HepG2 (cell line): ENCODE measurements at regions not wholly inside any gene's neighbourhood (a gene's known extent, or its start where the extent isn't known, plus 50 kb on each side); places are given as distances from the start of the nearest gene placed in this dataset.

Experiments used
- ATAC-seq: fragments of 200-7000 bp; cut with Tn5 transposase; 3 replicates; pipeline ENCODE4 v1.9.1; 2020; ENCODE audit warnings: mild to moderate bottlenecking, moderate library complexity
- BruUV-seq: library from RNA; stranded (reverse); fragments of 400-500 nt; replicated peaks from 2 replicates; lab custom pipeline; 2021; lab: Mats Ljungman, UMichigan
- CTCF ChIA-PET: fragments of 300-600 bp; formaldehyde crosslinking; extraction: SDS; loops from one replicate; lab custom pipeline; 2021; ENCODE audit warnings: low total read pairs, inconsistent platforms, low intra/inter-chr PET ratio; lab: Yijun Ruan, JAX
- POLR2A ChIA-PET: fragments of 350-600 bp; sonication (Branson Sonifier 250); formaldehyde crosslinking; loops from one replicate; lab custom pipeline; 2020; ENCODE audit warnings: antibody characterized with exemption, inconsistent platforms; lab: Yijun Ruan, JAX
- DNase-seq: peaks from one replicate; pipeline ENCODE4 v3.0.0-alpha.2; 2015; ENCODE audit warnings: low spot score
- FAIRE-seq: peaks from 3 replicates; lab custom pipeline; 2011; peaks lifted over from hg19 to GRCh38; lab: Jason Lieb, UNC
- H2AFZ ChIP-seq: one replicate; pipeline ENCODE4 v1.6.1; 2011; ENCODE audit warnings: low read length, inconsistent platforms
- H3K27ac ChIP-seq: fragments of 300-600 bp; 3 replicates; pipeline ENCODE4 v1.8.0; 2011; ENCODE audit warnings: mixed run types, mild to moderate bottlenecking, mixed read lengths, low read length, inconsistent platforms; ENCODE audit not compliant: insufficient read depth; ENCODE audit errors: extremely low read length
- H3K27me3 ChIP-seq, 2 experiments: fragments of 200-600 bp in 1 of 2; 2 replicates in 1 of 2; 3 replicates in 1 of 2; pipeline versions ENCODE4 v1.6.0 to v1.8.0; 2011; ENCODE audit warnings: low read length in 2 of 2, mild to moderate bottlenecking in 2 of 2, moderate library complexity in 2 of 2, inconsistent platforms in 1 of 2; ENCODE audit not compliant: insufficient read depth in 2 of 2, control insufficient read depth in 1 of 2
- H3K36me3 ChIP-seq, 2 experiments: fragments of 200-600 bp in 1 of 2; replicated peaks in 1 of 2; 2 replicates in 1 of 2; 3 replicates in 1 of 2; pipeline versions ENCODE4 v1.5.1 to v1.8.0; 2011; ENCODE audit warnings: low read length in 2 of 2, inconsistent platforms in 1 of 2; ENCODE audit not compliant: insufficient read depth in 2 of 2, control insufficient read depth in 1 of 2
- H3K4me1 ChIP-seq: 2 replicates; pipeline ENCODE4 v1.5.1; 2012; ENCODE audit warnings: low read length, inconsistent platforms; ENCODE audit not compliant: insufficient read depth
- H3K4me2 ChIP-seq: 2 replicates; pipeline ENCODE4 v1.6.0; 2011; ENCODE audit warnings: low read depth, low read length, inconsistent platforms
- H3K4me3 ChIP-seq, 3 experiments: fragments of 200-600 bp in 1 of 3; sonication (generic), shearing (Covaris generic) in 1 of 3; replicated peaks in 1 of 3; 2 replicates each; pipeline ENCODE4 v1.5.1; 2011 to 2016; ENCODE audit warnings: low read length in 3 of 3, inconsistent platforms in 2 of 3, low read depth in 2 of 3, mild to moderate bottlenecking in 2 of 3, control low read depth in 1 of 3, mixed read lengths in 1 of 3; ENCODE audit not compliant: insufficient read depth in 1 of 3
- H3K79me2 ChIP-seq: one replicate; pipeline ENCODE4 v1.6.1; 2011; ENCODE audit warnings: low read length, inconsistent platforms; ENCODE audit not compliant: insufficient read depth
- H3K9ac ChIP-seq: 2 replicates; pipeline ENCODE4 v1.6.0; 2011; ENCODE audit warnings: mild to moderate bottlenecking, low read depth, low read length, inconsistent platforms; ENCODE audit not compliant: insufficient read depth
- H3K9me3 ChIP-seq: 2 replicates; pipeline ENCODE4 v1.5.1; 2012; ENCODE audit warnings: mild to moderate bottlenecking, low read length
- H4K20me1 ChIP-seq: 2 replicates; pipeline ENCODE4 v1.6.0; 2011; ENCODE audit warnings: inconsistent platforms, mild to moderate bottlenecking, low read length, moderate library complexity; ENCODE audit not compliant: insufficient read depth
- PHF8 ChIP-seq: sonication (generic); formaldehyde crosslinking; IDR thresholded peaks from 2 replicates; pipeline ENCODE4 v1.5.0; 2020; ENCODE audit warnings: missing genetic modification reagents
- SAFB2 ChIP-seq: sonication (generic); formaldehyde crosslinking; IDR thresholded peaks from 2 replicates; pipeline ENCODE4 v1.5.1; 2020; ENCODE audit warnings: missing genetic modification reagents, low read depth, mild to moderate bottlenecking, borderline replicate concordance
- ZNF879 ChIP-seq: sonication (generic); formaldehyde crosslinking; IDR thresholded peaks from 2 replicates; pipeline ENCODE4 v1.8.1; 2023; ENCODE audit warnings: missing genetic modification reagents
- WGBS: methylation state at CpG from one replicate; pipeline ENCODE4 v1.1.6; 2017; ENCODE audit warnings: low lambda C conversion rate; 5-methylcytosine and 5-hydroxymethylcytosine counted together
- in situ Hi-C: cut with HindIII; loops from 2 replicates; pipeline ENCODE4 v1.10.0; 2017; ENCODE audit warnings: low pct_unique_long_range_greater_than_20kb; ENCODE audit not compliant: extremely low pct_ligation_motif_present
- intact Hi-C: fragments of 100-400 bp; cut with micrococcal nuclease; formaldehyde crosslinking; loops from one replicate; pipeline ENCODE4 v1.10.0; 2022; ENCODE audit not compliant: unreplicated experiment
- TF ChIP-seq, protein P1 (sequence below): sonication (generic); formaldehyde crosslinking; conservative IDR thresholded peaks from 2 replicates; pipeline ENCODE4 v1.4.0; 2020; ENCODE audit warnings: missing genetic modification reagents
- TF ChIP-seq, protein P2 (sequence below): sonication (generic); formaldehyde crosslinking; IDR thresholded peaks from 2 replicates; pipeline ENCODE4 v1.5.0; 2020; ENCODE audit warnings: mild to moderate bottlenecking, missing genetic modification reagents, borderline replicate concordance

DNA sequence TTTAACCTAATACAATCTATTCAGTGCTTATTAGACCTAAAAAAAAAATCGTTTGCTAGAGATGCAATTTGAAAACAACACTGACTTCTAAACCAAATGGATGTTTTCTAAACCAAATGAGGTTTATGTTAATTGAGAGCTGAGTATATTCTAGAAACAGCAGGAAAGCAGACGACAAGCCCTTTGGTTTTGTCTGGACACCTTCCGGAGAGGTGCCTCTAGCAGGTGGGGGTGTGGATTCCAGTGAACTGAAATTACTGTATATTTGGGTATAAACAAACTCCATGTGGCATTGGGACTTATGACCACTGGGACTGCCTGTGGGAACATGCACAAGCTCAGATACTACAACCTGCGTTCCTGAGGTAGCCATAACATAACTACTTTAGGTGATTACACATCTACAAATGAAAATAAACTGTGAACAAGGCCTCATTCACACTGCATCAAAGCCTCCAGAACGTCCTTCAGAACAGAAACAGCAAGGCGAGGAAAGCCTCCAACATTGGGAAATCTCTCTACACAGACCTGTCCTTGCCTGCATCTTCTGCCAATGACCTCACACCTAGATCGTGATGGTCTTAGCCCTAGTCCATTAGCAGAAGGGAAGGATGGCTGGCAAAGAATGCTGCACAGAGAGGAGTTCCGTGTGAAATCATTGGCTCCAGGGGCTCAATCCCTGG is 206.8 kb upstream of the FOXQ1 start:
- Histone ChIP-seq H3K4me1 (peaks cover 13% of the 10 kb centered on the region), H4K20me1 (no peaks in the 10 kb centered on the region), H3K9me3 (no peaks in the 10 kb centered on the region), H3K27me3 (no peaks in the 10 kb centered on the region), H3K9ac (no peak overlapping the region), H3K36me3 (no peaks in the 10 kb centered on the region), H3K4me3 (no peak overlapping the region), H3K79me2 (no peaks in the 10 kb centered on the region), H2AFZ (no peak overlapping the region), H3K4me2 (no peak overlapping the region), H3K27ac (no peak overlapping the region)
- ChIA-PET CTCF (no interaction called here), POLR2A (no interaction called here)
- FAIRE-seq (peak; percentile 37), DNase-seq (no peak), ATAC-seq (no peak)
- TF ChIP-seq PHF8 (no peak), ZNF879 (CRISPR knock-in tag) (no peak), SAFB2 (CRISPR knock-in tag) (no peak)
- TF ChIP-seq, protein P1, sequence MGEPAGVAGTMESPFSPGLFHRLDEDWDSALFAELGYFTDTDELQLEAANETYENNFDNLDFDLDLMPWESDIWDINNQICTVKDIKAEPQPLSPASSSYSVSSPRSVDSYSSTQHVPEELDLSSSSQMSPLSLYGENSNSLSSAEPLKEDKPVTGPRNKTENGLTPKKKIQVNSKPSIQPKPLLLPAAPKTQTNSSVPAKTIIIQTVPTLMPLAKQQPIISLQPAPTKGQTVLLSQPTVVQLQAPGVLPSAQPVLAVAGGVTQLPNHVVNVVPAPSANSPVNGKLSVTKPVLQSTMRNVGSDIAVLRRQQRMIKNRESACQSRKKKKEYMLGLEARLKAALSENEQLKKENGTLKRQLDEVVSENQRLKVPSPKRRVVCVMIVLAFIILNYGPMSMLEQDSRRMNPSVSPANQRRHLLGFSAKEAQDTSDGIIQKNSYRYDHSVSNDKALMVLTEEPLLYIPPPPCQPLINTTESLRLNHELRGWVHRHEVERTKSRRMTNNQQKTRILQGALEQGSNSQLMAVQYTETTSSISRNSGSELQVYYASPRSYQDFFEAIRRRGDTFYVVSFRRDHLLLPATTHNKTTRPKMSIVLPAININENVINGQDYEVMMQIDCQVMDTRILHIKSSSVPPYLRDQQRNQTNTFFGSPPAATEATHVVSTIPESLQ (CRISPR knock-in tag): no peak
- intact Hi-C loops: no loop called here
- no TSS peak for BruUV-seq
- in situ Hi-C loops: no loop called here
- 76% methylated on average over 8 of the region's 8 CpGs for WGBS

DNA sequence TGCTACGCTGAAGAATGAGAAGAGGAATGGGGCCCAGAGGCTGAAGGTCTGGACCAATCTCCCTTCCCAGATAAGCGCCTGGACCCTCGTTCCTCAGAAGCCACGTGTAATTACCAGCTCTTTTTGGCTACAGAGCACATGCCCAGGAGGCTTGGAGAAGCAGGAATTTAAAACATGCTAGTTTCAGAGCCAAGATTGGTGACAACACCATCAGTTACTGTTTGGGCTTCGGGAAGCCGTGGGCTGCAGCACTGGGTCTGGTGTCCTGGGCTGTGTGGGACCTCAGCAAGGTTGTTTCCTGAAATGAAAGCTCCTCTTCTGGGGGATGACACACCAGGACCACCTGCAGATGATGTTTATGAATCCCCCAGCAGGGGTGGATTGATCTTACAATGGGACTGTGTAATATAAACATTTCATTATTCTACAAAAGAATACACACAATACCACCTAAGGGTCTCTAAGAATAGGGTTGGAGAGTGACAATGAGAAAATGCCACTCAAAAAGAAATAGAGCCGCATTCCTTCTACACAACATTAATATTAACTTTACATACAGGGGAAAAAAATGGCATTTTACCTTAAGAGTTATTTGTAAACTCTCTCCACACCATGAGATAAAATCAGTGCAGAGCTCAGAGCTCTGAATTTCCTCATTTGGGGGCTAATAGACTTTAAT is 207.8 kb upstream of the FOXQ1 start:
- H2AFZ ChIP-seq: no peak overlapping the region
- no peaks in the 10 kb centered on the region for H3K79me2 ChIP-seq
- no peaks in the 10 kb centered on the region for H3K36me3 ChIP-seq
- in situ Hi-C loops: no loop called here
- 91% methylated on average over 7 of the region's 7 CpGs for WGBS
- H3K9ac ChIP-seq: no peak overlapping the region
- intact Hi-C loops: no loop called here
- peaks cover 13% of the 10 kb centered on the region for H3K4me1 ChIP-seq
- H3K27ac ChIP-seq: no peak overlapping the region
- DNase-seq (no peak), FAIRE-seq (no peak), ATAC-seq (no peak)
- H3K9me3 ChIP-seq: no peaks in the 10 kb centered on the region
- ChIA-PET POLR2A (interaction anchor here (1.9 kb wide), 1 partner anchor 48 kb away, joined by 7 read pairs; no protein-coding TSS in a partner anchor), CTCF (no interaction called here)
- BruUV-seq: no TSS peak
- H3K4me2 ChIP-seq: no peak overlapping the region
- no peaks in the 10 kb centered on the region for H4K20me1 ChIP-seq
- no peak overlapping the region for H3K4me3 ChIP-seq
- no peaks in the 10 kb centered on the region for H3K27me3 ChIP-seq
- TF ChIP-seq, protein P2, sequence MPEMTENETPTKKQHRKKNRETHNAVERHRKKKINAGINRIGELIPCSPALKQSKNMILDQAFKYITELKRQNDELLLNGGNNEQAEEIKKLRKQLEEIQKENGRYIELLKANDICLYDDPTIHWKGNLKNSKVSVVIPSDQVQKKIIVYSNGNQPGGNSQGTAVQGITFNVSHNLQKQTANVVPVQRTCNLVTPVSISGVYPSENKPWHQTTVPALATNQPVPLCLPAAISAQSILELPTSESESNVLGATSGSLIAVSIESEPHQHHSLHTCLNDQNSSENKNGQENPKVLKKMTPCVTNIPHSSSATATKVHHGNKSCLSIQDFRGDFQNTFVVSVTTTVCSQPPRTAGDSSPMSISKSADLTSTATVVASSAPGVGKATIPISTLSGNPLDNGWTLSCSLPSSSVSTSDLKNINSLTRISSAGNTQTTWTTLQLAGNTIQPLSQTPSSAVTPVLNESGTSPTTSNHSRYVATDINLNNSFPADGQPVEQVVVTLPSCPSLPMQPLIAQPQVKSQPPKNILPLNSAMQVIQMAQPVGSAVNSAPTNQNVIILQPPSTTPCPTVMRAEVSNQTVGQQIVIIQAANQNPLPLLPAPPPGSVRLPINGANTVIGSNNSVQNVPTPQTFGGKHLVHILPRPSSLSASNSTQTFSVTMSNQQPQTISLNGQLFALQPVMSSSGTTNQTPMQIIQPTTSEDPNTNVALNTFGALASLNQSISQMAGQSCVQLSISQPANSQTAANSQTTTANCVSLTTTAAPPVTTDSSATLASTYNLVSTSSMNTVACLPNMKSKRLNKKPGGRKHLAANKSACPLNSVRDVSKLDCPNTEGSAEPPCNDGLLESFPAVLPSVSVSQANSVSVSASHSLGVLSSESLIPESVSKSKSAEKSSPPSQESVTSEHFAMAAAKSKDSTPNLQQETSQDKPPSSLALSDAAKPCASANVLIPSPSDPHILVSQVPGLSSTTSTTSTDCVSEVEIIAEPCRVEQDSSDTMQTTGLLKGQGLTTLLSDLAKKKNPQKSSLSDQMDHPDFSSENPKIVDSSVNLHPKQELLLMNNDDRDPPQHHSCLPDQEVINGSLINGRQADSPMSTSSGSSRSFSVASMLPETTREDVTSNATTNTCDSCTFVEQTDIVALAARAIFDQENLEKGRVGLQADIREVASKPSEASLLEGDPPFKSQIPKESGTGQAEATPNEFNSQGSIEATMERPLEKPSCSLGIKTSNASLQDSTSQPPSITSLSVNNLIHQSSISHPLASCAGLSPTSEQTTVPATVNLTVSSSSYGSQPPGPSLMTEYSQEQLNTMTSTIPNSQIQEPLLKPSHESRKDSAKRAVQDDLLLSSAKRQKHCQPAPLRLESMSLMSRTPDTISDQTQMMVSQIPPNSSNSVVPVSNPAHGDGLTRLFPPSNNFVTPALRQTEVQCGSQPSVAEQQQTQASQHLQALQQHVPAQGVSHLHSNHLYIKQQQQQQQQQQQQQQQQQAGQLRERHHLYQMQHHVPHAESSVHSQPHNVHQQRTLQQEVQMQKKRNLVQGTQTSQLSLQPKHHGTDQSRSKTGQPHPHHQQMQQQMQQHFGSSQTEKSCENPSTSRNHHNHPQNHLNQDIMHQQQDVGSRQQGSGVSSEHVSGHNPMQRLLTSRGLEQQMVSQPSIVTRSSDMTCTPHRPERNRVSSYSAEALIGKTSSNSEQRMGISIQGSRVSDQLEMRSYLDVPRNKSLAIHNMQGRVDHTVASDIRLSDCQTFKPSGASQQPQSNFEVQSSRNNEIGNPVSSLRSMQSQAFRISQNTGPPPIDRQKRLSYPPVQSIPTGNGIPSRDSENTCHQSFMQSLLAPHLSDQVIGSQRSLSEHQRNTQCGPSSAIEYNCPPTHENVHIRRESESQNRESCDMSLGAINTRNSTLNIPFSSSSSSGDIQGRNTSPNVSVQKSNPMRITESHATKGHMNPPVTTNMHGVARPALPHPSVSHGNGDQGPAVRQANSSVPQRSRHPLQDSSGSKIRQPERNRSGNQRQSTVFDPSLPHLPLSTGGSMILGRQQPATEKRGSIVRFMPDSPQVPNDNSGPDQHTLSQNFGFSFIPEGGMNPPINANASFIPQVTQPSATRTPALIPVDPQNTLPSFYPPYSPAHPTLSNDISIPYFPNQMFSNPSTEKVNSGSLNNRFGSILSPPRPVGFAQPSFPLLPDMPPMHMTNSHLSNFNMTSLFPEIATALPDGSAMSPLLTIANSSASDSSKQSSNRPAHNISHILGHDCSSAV (CRISPR knock-in tag): no peak
